ENCODE measurements at regions not wholly inside any gene's neighbourhood (a gene's known extent, or its start where the extent isn't known, plus 50 kb on each side); places are given as distances from the start of the nearest gene placed in this dataset.
A peak's percentile ranks its signal among the peaks of the same experiment; 100 is the strongest.
"Not testable (repeated sequence)": the region's sequence is repeated elsewhere in the genome, so short reads cannot be mapped to it uniquely, and the experiment has no call there.

DNA sequence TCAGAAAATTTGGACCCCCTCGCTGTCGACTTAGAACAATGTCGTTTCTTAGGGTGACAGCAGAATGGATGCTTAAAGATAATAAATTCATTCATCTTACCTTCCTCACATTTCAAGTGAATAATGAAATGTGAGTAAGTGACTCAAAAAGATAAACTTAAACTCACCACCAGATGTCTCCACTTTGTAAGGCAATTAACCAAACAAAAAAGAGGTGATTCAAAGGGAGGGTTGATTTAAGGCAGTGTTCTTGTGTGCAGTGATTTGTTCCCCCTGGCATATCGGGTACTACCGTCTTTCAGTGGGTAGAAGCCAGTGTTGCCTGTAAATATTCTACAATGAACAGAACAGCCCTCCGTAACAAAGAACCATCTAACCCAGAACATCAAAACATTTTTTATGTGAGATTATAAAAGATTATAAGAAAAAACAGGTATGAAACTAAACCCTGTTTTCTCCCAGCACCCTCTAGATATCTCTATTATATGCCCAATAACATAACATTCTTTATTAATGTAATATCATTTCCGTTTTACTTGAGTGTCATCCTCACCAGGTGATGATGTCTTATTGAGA, 589.7 kb downstream of the CBLN4 start:
- DNase-seq (ENCODE audit: low read depth) = peak; percentile 60
- TF ChIP-seq, protein P1, sequence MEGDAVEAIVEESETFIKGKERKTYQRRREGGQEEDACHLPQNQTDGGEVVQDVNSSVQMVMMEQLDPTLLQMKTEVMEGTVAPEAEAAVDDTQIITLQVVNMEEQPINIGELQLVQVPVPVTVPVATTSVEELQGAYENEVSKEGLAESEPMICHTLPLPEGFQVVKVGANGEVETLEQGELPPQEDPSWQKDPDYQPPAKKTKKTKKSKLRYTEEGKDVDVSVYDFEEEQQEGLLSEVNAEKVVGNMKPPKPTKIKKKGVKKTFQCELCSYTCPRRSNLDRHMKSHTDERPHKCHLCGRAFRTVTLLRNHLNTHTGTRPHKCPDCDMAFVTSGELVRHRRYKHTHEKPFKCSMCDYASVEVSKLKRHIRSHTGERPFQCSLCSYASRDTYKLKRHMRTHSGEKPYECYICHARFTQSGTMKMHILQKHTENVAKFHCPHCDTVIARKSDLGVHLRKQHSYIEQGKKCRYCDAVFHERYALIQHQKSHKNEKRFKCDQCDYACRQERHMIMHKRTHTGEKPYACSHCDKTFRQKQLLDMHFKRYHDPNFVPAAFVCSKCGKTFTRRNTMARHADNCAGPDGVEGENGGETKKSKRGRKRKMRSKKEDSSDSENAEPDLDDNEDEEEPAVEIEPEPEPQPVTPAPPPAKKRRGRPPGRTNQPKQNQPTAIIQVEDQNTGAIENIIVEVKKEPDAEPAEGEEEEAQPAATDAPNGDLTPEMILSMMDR (IDR thresholded peaks at IDR 0.05; ENCODE audit: insufficient read depth, low read length, severe bottlenecking) = peak; percentile 37
- Histone ChIP-seq H3K36me3 (ENCODE audit: control insufficient read depth, insufficient read depth, low read length) (no peaks in the 10 kb centered on the region), H3K27me3 (ENCODE audit: control insufficient read depth, insufficient read depth, low read length) (no peaks in the 10 kb centered on the region), H3K4me3 (ENCODE audit: low read depth, low read length) (no peak overlapping the region)
- FAIRE-seq = no peak

DNA sequence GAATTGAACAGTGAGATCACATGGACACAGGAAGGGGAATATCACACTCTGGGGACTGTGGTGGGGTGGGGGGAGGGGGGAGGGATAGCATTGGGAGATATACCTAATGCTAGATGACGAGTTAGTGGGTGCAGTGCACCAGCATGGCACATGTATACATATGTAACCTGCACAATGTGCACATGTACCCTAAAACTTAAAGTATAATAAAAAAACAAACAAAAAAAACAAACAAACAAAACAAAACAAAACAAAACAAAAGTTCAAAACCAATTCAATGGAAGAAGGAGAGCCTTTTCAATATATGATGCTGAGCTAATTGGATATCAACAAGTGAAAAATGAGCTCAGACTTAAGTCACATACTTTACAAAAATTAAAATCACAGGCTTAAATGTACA, 592.8 kb downstream of the CBLN4 start:
- FAIRE-seq = not testable (repeated sequence)

DNA sequence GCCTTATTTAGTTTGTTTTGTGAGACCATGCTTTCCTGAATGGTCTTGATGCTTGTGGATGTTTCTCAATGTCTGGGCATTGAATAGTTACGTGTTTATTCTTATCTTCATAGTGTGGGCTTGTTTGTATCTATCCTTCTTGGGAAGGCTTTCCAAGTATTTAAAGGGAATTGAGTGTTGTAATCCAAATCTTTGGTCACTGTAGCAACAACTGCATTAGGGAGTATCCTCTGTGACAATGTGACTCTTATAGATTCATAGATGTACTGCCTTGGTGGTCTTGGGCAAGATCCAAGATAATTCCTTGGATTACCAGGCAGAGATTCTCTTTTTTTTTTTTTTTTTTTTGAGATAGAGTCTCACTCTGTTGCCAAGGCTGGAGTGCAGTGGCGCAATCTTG, 598.4 kb downstream of the CBLN4 start:
- Histone ChIP-seq H3K4me3 (ENCODE audit: low read depth, low read length) (no peak overlapping the region), H3K27me3 (ENCODE audit: control insufficient read depth, insufficient read depth, low read length) (no peaks in the 10 kb centered on the region), H3K36me3 (ENCODE audit: control insufficient read depth, insufficient read depth, low read length) (no peaks in the 10 kb centered on the region)
- FAIRE-seq (no peak), DNase-seq (ENCODE audit: low read depth) (no peak)
- TF ChIP-seq, protein P1 (IDR thresholded peaks at IDR 0.05; ENCODE audit: insufficient read depth, low read length, severe bottlenecking) = no peak

More for the DNA sequence above, 592.8 kb downstream of the CBLN4 start:
- not testable (repeated sequence) for H3K36me3 ChIP-seq (ENCODE audit: control insufficient read depth, insufficient read depth, low read length); DNase-seq (ENCODE audit: low read depth); H3K4me3 ChIP-seq (ENCODE audit: low read depth, low read length); H3K27me3 ChIP-seq (ENCODE audit: control insufficient read depth, insufficient read depth, low read length)

- no peak for FAIRE-seq
These were observed 610.7 kb downstream of the CBLN4 start for GRCh38 chr20:55394592-55394991.

DNA sequence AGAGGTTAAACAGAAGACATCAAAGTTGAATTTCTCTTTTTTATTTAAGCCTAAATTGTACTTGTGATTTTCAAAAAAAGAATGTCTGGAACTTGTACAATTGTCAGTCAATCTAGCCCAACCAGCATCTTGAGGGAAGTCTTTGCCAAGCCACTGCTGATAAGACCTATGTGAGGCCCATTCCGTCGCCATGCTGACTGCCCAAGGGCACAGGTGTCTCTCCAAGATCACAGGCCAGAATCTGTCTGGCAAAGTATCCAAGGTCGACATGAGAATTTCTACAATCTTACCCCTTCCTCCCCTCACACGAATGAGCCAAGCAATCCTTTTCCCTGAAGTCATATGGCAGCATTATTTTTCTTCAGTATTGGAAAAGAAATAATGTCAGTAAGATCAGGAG, 614.5 kb downstream of the CBLN4 start:
- no peak for FAIRE-seq
- Histone ChIP-seq H3K36me3 (ENCODE audit: control insufficient read depth, insufficient read depth, low read length) (no peaks in the 10 kb centered on the region), H3K27me3 (ENCODE audit: control insufficient read depth, insufficient read depth, low read length) (no peaks in the 10 kb centered on the region), H3K4me3 (ENCODE audit: low read depth, low read length) (no peak overlapping the region)
- DNase-seq (ENCODE audit: low read depth) = no peak
- TF ChIP-seq, protein P1 (IDR thresholded peaks at IDR 0.05; ENCODE audit: insufficient read depth, low read length, severe bottlenecking) = no peak

More at GRCh38 chr20:55394592-55394991, 610.7 kb downstream of the CBLN4 start:
- DNase-seq (ENCODE audit: low read depth) = peak; percentile 6
- H3K36me3 ChIP-seq (ENCODE audit: control insufficient read depth, insufficient read depth, low read length) = no peaks in the 10 kb centered on the region
- H3K4me3 ChIP-seq (ENCODE audit: low read depth, low read length) = no peak overlapping the region
- TF ChIP-seq, protein P1 (IDR thresholded peaks at IDR 0.05; ENCODE audit: insufficient read depth, low read length, severe bottlenecking) = no peak
- H3K27me3 ChIP-seq (ENCODE audit: control insufficient read depth, insufficient read depth, low read length) = no peaks in the 10 kb centered on the region

- FAIRE-seq = no peak
- Histone ChIP-seq H3K4me3 (ENCODE audit: low read depth, low read length) (no peak overlapping the region), H3K36me3 (ENCODE audit: control insufficient read depth, insufficient read depth, low read length) (no peaks in the 10 kb centered on the region), H3K27me3 (ENCODE audit: control insufficient read depth, insufficient read depth, low read length) (no peaks in the 10 kb centered on the region)
- TF ChIP-seq, protein P1 (IDR thresholded peaks at IDR 0.05; ENCODE audit: insufficient read depth, low read length, severe bottlenecking) = no peak
- DNase-seq (ENCODE audit: low read depth) = peak; percentile 59
These were observed 618.6 kb downstream of the CBLN4 start for GRCh38 chr20:55386686-55387085.

Measured in bronchial epithelial cell (primary cell).